Urinary bladder (tissue), 3 donors: ENCODE measurements at regions not wholly inside any gene's neighbourhood (a gene's known extent, or its start where the extent isn't known, plus 50 kb on each side); places are given as distances from the start of the nearest gene placed in this dataset.
A peak's percentile ranks its signal among the peaks of the same experiment; 100 is the strongest.

ENCODE experiments used
- DNase-seq: peaks from one replicate; pipeline ENCODE4 v3.0.0-alpha.2; 2015; ENCODE audit errors: extremely low spot score
- H3K27ac ChIP-seq: one replicate; pipeline ENCODE4 v1.5.1; 2013; ENCODE audit warnings: low read depth, mild to moderate bottlenecking, moderate library complexity
- H3K36me3 ChIP-seq: one replicate; pipeline ENCODE4 v1.6.1; 2013; ENCODE audit warnings: mild to moderate bottlenecking, moderate library complexity; ENCODE audit not compliant: insufficient read depth
- H3K4me1 ChIP-seq: one replicate; pipeline ENCODE4 v1.6.1; 2013; ENCODE audit warnings: mild to moderate bottlenecking, moderate library complexity; ENCODE audit not compliant: insufficient read depth
- H3K4me3 ChIP-seq: one replicate; pipeline ENCODE4 v1.5.1; 2013; ENCODE audit warnings: low read depth, low read length
- WGBS: extraction: QIAGEN DNeasy Blood & Tissue Kit; methylation state at CpG from one replicate; pipeline ENCODE4 v1.1.7; 2013; 5-methylcytosine and 5-hydroxymethylcytosine counted together
- donor health status: healthy with polysubstance abuse.
- donor health status: healthy.

GRCh38 chr13:33340631-33341030, 55.1 kb upstream of the STARD13 start:
- H3K27ac ChIP-seq, result no peak overlapping the region
- no peak for DNase-seq
- no peak overlapping the region for H3K4me3 ChIP-seq
- WGBS, result 64% methylated on average over 1 of the region's 1 CpG
- no peaks in the 10 kb centered on the region for H3K36me3 ChIP-seq
- H3K4me1 ChIP-seq, result no peaks in the 10 kb centered on the region

- WGBS, result 78% methylated on average over 5 of the region's 5 CpGs
- DNase-seq, result no peak
- no peak overlapping the region for H3K27ac ChIP-seq
Measured at GRCh38 chr13:33341861-33342452, 56.4 kb upstream of the STARD13 start.

GRCh38 chr13:33345842-33346241, 60.3 kb upstream of the STARD13 start:
- H3K4me3 ChIP-seq, result no peak overlapping the region
- no peak overlapping the region for H3K27ac ChIP-seq
- H3K4me1 ChIP-seq, result no peaks in the 10 kb centered on the region
- no peak for DNase-seq
- WGBS, result 91% methylated on average over 2 of the region's 2 CpGs
- no peaks in the 10 kb centered on the region for H3K36me3 ChIP-seq

More at GRCh38 chr13:33341861-33342452, 56.4 kb upstream of the STARD13 start:
- no peak overlapping the region for H3K4me3 ChIP-seq
- H3K36me3 ChIP-seq, result no peaks in the 10 kb centered on the region
- H3K4me1 ChIP-seq, result no peaks in the 10 kb centered on the region

GRCh38 chr13:33347861-33348260, 62.3 kb upstream of the STARD13 start:
- 53% methylated on average over 4 of the region's 4 CpGs for WGBS
- no peaks in the 10 kb centered on the region for H3K36me3 ChIP-seq
- no peak for DNase-seq

GRCh38 chr13:33348366-33348765, 62.8 kb upstream of the STARD13 start:
- no peaks in the 10 kb centered on the region for H3K36me3 ChIP-seq
- DNase-seq, result no peak
- H3K4me3 ChIP-seq, result no peak overlapping the region
- no peaks in the 10 kb centered on the region for H3K4me1 ChIP-seq
- WGBS, result 23% methylated on average over 2 of the region's 2 CpGs
- H3K27ac ChIP-seq, result no peak overlapping the region

More at GRCh38 chr13:33347861-33348260, 62.3 kb upstream of the STARD13 start:
- Histone ChIP-seq H3K4me1 (no peaks in the 10 kb centered on the region), H3K4me3 (no peak overlapping the region), H3K27ac (no peak overlapping the region)

- no peak for DNase-seq
Measured at GRCh38 chr13:33349288-33349985, 63.9 kb upstream of the STARD13 start.

GRCh38 chr13:33349986-33350826, 64.7 kb upstream of the STARD13 start:
- H3K4me3 ChIP-seq, result peak overlapping the region; percentile 67
- no peaks in the 10 kb centered on the region for H3K36me3 ChIP-seq
- DNase-seq, result no peak
- no peaks in the 10 kb centered on the region for H3K4me1 ChIP-seq
- H3K27ac ChIP-seq, result peak overlapping the region; percentile 53
- WGBS, result 1% methylated on average over 84 of the region's 84 CpGs

More at GRCh38 chr13:33349288-33349985, 63.9 kb upstream of the STARD13 start:
- Histone ChIP-seq H3K4me3 (peak overlapping the region; percentile 67), H3K27ac (peak overlapping the region; percentile 53), H3K36me3 (no peaks in the 10 kb centered on the region), H3K4me1 (no peaks in the 10 kb centered on the region)
- WGBS, result 33% methylated on average over 21 of the region's 21 CpGs

- no peak for DNase-seq
- WGBS, result 42% methylated on average over 2 of the region's 2 CpGs
- no peak overlapping the region for H3K4me3 ChIP-seq
Measured at GRCh38 chr13:33351319-33351718, 65.8 kb upstream of the STARD13 start.

GRCh38 chr13:33352041-33352440, 66.5 kb upstream of the STARD13 start:
- DNase-seq, result no peak
- no peaks in the 10 kb centered on the region for H3K36me3 ChIP-seq
- no peak overlapping the region for H3K4me3 ChIP-seq
- H3K27ac ChIP-seq, result no peak overlapping the region
- no peaks in the 10 kb centered on the region for H3K4me1 ChIP-seq
- WGBS, result 78% methylated on average over 5 of the region's 5 CpGs

More at GRCh38 chr13:33351319-33351718, 65.8 kb upstream of the STARD13 start:
- Histone ChIP-seq H3K4me1 (no peaks in the 10 kb centered on the region), H3K27ac (no peak overlapping the region), H3K36me3 (no peaks in the 10 kb centered on the region)

GRCh38 chr13:33352526-33352925, 67.0 kb upstream of the STARD13 start:
- Histone ChIP-seq H3K4me1 (no peaks in the 10 kb centered on the region), H3K36me3 (no peaks in the 10 kb centered on the region), H3K4me3 (no peak overlapping the region), H3K27ac (no peak overlapping the region)
- WGBS, result 90% methylated on average over 5 of the region's 5 CpGs
- DNase-seq, result no peak

GRCh38 chr13:33353210-33353609, 67.7 kb upstream of the STARD13 start:
- no peak overlapping the region for H3K27ac ChIP-seq
- DNase-seq, result no peak
- 71% methylated on average over 4 of the region's 4 CpGs for WGBS

GRCh38 chr13:33353646-33354045, 68.1 kb upstream of the STARD13 start:
- no peak overlapping the region for H3K27ac ChIP-seq
- no peak overlapping the region for H3K4me3 ChIP-seq
- WGBS, result 89% methylated on average over 4 of the region's 4 CpGs
- no peaks in the 10 kb centered on the region for H3K4me1 ChIP-seq
- no peak for DNase-seq
- H3K36me3 ChIP-seq, result no peaks in the 10 kb centered on the region

More at GRCh38 chr13:33353210-33353609, 67.7 kb upstream of the STARD13 start:
- H3K4me1 ChIP-seq, result no peaks in the 10 kb centered on the region
- no peak overlapping the region for H3K4me3 ChIP-seq
- no peaks in the 10 kb centered on the region for H3K36me3 ChIP-seq

GRCh38 chr13:33355201-33355895, 69.8 kb upstream of the STARD13 start:
- no peak for DNase-seq
- no peak overlapping the region for H3K4me3 ChIP-seq
- no peaks in the 10 kb centered on the region for H3K4me1 ChIP-seq
- 86% methylated on average over 6 of the region's 6 CpGs for WGBS
- no peaks in the 10 kb centered on the region for H3K36me3 ChIP-seq
- no peak overlapping the region for H3K27ac ChIP-seq
